NCI-H146 treated with DMSO at 0.1 percent for 48 hours (cell line): ENCODE measurements at regions not wholly inside any gene's neighbourhood (a gene's known extent, or its start where the extent isn't known, plus 50 kb on each side); places are given as distances from the start of the nearest gene placed in this dataset.
A peak's percentile ranks its signal among the peaks of the same experiment; 100 is the strongest.
"Not testable (repeated sequence)": the region's sequence is repeated elsewhere in the genome, so short reads cannot be mapped to it uniquely, and the experiment has no call there.

Experiments used
- DNase-seq: peaks from one replicate; lab custom pipeline; 2025; ENCODE audit not compliant: unreplicated experiment; lab: John Stamatoyannopoulos, UW

- no peak for DNase-seq
These were observed 350.3 kb upstream of the POT1 start for GRCh38 chr7:125279961-125280360.

GRCh38 chr7:125278318-125278717 is 348.7 kb upstream of the POT1 start:
- DNase-seq = no peak

- DNase-seq = not testable (repeated sequence)
These were observed 345.1 kb upstream of the POT1 start for GRCh38 chr7:125274742-125275141.

- not testable (repeated sequence) for DNase-seq
These were observed 334.7 kb upstream of the POT1 start for GRCh38 chr7:125264174-125264856.

- not testable (repeated sequence) for DNase-seq
These were observed 329.3 kb upstream of the POT1 start for GRCh38 chr7:125258876-125259417.

GRCh38 chr7:125257617-125258016 is 328.0 kb upstream of the POT1 start:
- no peak for DNase-seq

- DNase-seq = no peak
These were observed 326.8 kb upstream of the POT1 start for GRCh38 chr7:125256446-125256845.

- no peak for DNase-seq
These were observed 326.2 kb upstream of the POT1 start for GRCh38 chr7:125255810-125256209.

- DNase-seq = no peak
These were observed 324.9 kb upstream of the POT1 start for GRCh38 chr7:125254566-125254965.

- DNase-seq = no peak
These were observed 324.0 kb upstream of the POT1 start for GRCh38 chr7:125253452-125254190.

- DNase-seq = no peak
These were observed 318.0 kb upstream of the POT1 start for GRCh38 chr7:125247514-125248098.

GRCh38 chr7:125246706-125247105 is 317.1 kb upstream of the POT1 start:
- no peak for DNase-seq

- DNase-seq = no peak
These were observed 311.9 kb upstream of the POT1 start for GRCh38 chr7:125241548-125241947.

GRCh38 chr7:125222596-125222995 is 293.0 kb upstream of the POT1 start:
- no peak for DNase-seq

GRCh38 chr7:125218076-125218475 is 288.5 kb upstream of the POT1 start:
- no peak for DNase-seq

GRCh38 chr7:125201002-125201401 is 271.4 kb upstream of the POT1 start:
- DNase-seq = no peak

GRCh38 chr7:125197731-125198393 is 268.2 kb upstream of the POT1 start:
- DNase-seq = no peak

GRCh38 chr7:125195156-125195555 is 265.5 kb upstream of the POT1 start:
- no peak for DNase-seq

- no peak for DNase-seq
These were observed 263.6 kb upstream of the POT1 start for GRCh38 chr7:125193263-125193662.

- no peak for DNase-seq
These were observed 255.2 kb upstream of the POT1 start for GRCh38 chr7:125184801-125185200.

GRCh38 chr7:125181569-125182267 is 252.1 kb upstream of the POT1 start:
- peak; percentile 18 for DNase-seq
